ENCODE measurements at regions not wholly inside any gene's neighbourhood (a gene's known extent, or its start where the extent isn't known, plus 50 kb on each side); places are given as distances from the start of the nearest gene placed in this dataset.

GRCh38 chr5:154683101-154683880 is 71.9 kb upstream of the LARP1 start:
- no peak for TF ChIP-seq CTCF (IDR thresholded peaks at IDR 0.05)

GRCh38 chr5:154679501-154679900 is 75.7 kb upstream of the LARP1 start:
- TF ChIP-seq CTCF (IDR thresholded peaks at IDR 0.05) = no peak

- no peak for TF ChIP-seq CTCF (IDR thresholded peaks at IDR 0.05)
Measured at GRCh38 chr5:154677921-154678320, 77.3 kb upstream of the LARP1 start.

- TF ChIP-seq CTCF (IDR thresholded peaks at IDR 0.05) = no peak
Measured at GRCh38 chr5:154676508-154676907, 78.7 kb upstream of the LARP1 start.

- no peak for TF ChIP-seq CTCF (IDR thresholded peaks at IDR 0.05)
Measured at GRCh38 chr5:154674029-154674428, 81.1 kb upstream of the LARP1 start.

GRCh38 chr5:154673506-154673905 is 81.7 kb upstream of the LARP1 start:
- no peak for TF ChIP-seq CTCF (IDR thresholded peaks at IDR 0.05)

- no peak for TF ChIP-seq CTCF (IDR thresholded peaks at IDR 0.05)
Measured at GRCh38 chr5:154669402-154669801, 85.8 kb upstream of the LARP1 start.

GRCh38 chr5:154664869-154665268 is 90.3 kb upstream of the LARP1 start:
- TF ChIP-seq CTCF (IDR thresholded peaks at IDR 0.05) = no peak
